ENCODE measurements at regions not wholly inside any gene's neighbourhood (a gene's known extent, or its start where the extent isn't known, plus 50 kb on each side); places are given as distances from the start of the nearest gene placed in this dataset.

- TF ChIP-seq EP300 (IDR thresholded peaks at IDR 0.05) (no peak), CTCF (IDR thresholded peaks at IDR 0.05) (no peak), REST (IDR thresholded peaks at IDR 0.05) (no peak), MAX (IDR thresholded peaks at IDR 0.05) (no peak), RAD21 (conservative IDR thresholded peaks at IDR 0.05 in 1 of 2, IDR thresholded peaks at IDR 0.05 in 1 of 2) (no peak)
Observed at GRCh38 chr3:160174621-160175020, 50.6 kb upstream of the C3orf80 start.
